Epithelial cell of proximal tubule (primary cell): ENCODE measurements at regions not wholly inside any gene's neighbourhood (a gene's known extent, or its start where the extent isn't known, plus 50 kb on each side); places are given as distances from the start of the nearest gene placed in this dataset.

Source experiments
- DNase-seq: peaks from one replicate; pipeline ENCODE4 v3.0.0-alpha.2; 2011; ENCODE audit warnings: low read depth
- H3K4me3 ChIP-seq: 2 replicates; pipeline ENCODE4 v1.5.1; 2011; ENCODE audit warnings: low read depth, mild to moderate bottlenecking, low read length
- CTCF ChIP-seq: conservative IDR thresholded peaks from 2 replicates; pipeline ENCODE4 v1.5.1; 2012; ENCODE audit warnings: low read depth, mild to moderate bottlenecking, low read length

DNA sequence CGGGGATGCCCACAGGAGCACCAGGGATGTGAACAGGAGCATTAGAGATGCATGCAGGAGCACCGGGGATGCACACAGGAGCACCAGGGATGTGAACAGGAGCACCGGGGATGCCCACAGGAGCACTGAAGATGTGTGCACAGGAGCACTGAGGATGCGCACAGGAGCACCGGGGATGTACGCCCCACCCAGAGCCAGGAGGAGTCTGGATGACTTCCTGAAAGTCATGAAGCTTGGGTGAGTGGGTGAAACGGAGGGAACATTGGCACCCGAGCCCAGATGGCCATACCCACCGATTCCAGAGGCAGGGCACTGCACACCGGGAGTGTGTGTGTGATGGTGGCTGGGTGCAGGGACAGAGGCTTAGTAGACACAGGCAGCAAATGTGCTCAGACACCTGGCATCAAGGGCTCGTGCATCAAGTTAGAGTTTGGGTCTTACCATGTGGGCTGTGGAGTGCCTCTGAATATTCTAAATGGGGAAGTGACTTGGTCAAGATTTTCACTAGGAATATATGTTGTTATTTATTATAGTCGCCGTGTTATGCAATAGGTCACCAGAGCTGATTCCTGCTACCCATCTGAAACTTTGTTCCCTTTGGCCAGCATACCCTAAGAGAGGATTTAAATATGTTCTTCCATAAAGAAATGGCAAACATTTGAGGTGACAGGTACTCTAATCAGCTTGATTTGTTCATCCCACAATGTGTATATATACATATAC lies 365.8 kb upstream of the MYT1L start:
- no peak overlapping the region for H3K4me3 ChIP-seq
- DNase-seq, result no peak
- TF ChIP-seq CTCF, result no peak

DNA sequence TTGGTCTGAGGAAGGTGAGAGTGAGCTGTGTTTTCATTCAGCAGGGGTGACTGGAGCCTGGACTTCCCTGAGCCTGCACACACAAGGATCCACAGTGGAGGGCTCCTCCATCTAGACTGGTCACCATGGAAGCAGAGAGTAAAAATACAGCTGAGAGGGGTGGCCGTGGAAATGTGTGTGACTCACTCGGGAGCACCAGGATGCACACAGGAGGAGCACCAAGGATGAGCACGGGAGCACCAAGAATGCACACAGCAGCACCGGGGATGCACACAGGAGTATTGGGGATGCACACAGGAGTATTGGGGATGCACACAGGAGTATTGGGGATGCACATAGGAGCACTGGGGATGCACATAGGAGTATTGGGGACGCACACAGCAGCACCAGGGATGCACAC lies 365.2 kb upstream of the MYT1L start:
- no peak overlapping the region for H3K4me3 ChIP-seq
- no peak for DNase-seq
- no peak for TF ChIP-seq CTCF

GRCh38 chr2:2694746-2695145 lies 363.7 kb upstream of the MYT1L start:
- no peak overlapping the region for H3K4me3 ChIP-seq
- TF ChIP-seq CTCF, result no peak
- DNase-seq, result no peak

GRCh38 chr2:2692599-2693389 lies 361.7 kb upstream of the MYT1L start:
- TF ChIP-seq CTCF, result no peak
- no peak overlapping the region for H3K4me3 ChIP-seq
- DNase-seq, result no peak

DNA sequence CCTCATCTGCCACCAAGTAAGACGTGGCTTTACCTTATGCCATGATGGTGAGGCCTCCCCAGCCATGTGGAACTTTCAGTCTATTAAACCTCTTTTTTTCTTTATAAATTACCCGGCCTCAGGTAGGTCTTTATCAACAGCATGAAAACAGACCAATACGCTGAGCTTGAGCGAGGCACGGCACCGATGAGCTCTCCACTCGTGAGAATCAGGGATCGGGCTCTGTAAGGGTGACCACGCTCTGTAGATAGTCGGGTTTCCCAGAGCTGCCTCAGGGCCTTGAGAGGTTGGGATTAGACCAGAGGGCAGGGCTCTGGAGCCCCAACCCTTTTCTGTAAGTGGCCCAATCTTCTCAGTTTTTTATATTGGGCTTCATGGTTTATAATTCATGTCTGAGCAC lies 360.3 kb upstream of the MYT1L start:
- no peak for TF ChIP-seq CTCF
- no peak overlapping the region for H3K4me3 ChIP-seq
- no peak for DNase-seq

DNA sequence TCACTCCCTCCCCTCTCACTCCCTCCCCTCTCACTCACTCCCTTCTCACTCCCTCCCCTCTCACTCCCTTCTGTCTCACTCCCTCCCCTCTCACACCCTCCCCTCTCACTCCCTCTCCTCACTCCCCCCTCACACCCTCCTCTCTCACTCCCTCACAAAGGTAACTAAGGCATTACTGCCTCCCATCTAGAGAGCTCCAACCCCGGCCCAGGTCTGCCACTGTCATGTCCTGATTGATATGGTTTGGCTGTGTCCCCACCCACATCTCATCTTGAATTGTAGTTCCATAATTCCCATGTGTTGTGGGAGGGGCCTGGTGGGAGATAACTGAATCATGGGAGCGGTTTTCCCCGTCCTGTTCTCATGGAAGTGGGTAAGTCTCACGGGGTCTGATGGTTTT lies 359.9 kb upstream of the MYT1L start:
- DNase-seq, result no peak
- no peak overlapping the region for H3K4me3 ChIP-seq
- TF ChIP-seq CTCF, result no peak
